OCI-LY1 (cell line): ENCODE measurements at regions not wholly inside any gene's neighbourhood (a gene's known extent, or its start where the extent isn't known, plus 50 kb on each side); places are given as distances from the start of the nearest gene placed in this dataset.

Source experiments
- H2AFZ ChIP-seq: fragments of 200-600 bp; sonication (generic), shearing (Covaris generic); 2 replicates; pipeline ENCODE4 v1.6.0; 2014; ENCODE audit warnings: antibody characterized with exemption, mild to moderate bottlenecking, low read length
- H3F3A ChIP-seq: fragments of 200-600 bp; sonication (generic), shearing (Covaris generic); 2 replicates; pipeline ENCODE4 v1.6.0; 2014; ENCODE audit warnings: mild to moderate bottlenecking, antibody characterized with exemption, low read length, moderate library complexity; ENCODE audit not compliant: insufficient read depth
- H3K27ac ChIP-seq: fragments of 200-600 bp; sonication (generic); 2 replicates; pipeline ENCODE4 v1.5.1; 2014; ENCODE audit warnings: low read length, mixed run types, mild to moderate bottlenecking, low read depth; ENCODE audit not compliant: poor library complexity, severe bottlenecking
- H3K27me3 ChIP-seq: fragments of 200-600 bp; sonication (generic); 2 replicates; pipeline ENCODE4 v1.6.0; 2014; ENCODE audit warnings: antibody characterized with exemption, mild to moderate bottlenecking, low read length, moderate library complexity; ENCODE audit not compliant: insufficient read depth
- H3K36me3 ChIP-seq: fragments of 200-600 bp; sonication (generic); 2 replicates; pipeline ENCODE4 v1.6.1; 2014; ENCODE audit warnings: mild to moderate bottlenecking, antibody characterized with exemption, low read length, moderate library complexity, mixed read lengths; ENCODE audit not compliant: insufficient read depth
- H3K4me1 ChIP-seq: fragments of 200-600 bp; sonication (generic); 2 replicates; pipeline ENCODE4 v1.5.1; 2014; ENCODE audit warnings: mild to moderate bottlenecking, low read length, moderate library complexity; ENCODE audit not compliant: insufficient read depth, severe bottlenecking
- H3K4me2 ChIP-seq: fragments of 200-600 bp; sonication (generic), shearing (Covaris generic); 2 replicates; pipeline ENCODE4 v1.6.1; 2014; ENCODE audit warnings: low read length
- H3K4me3 ChIP-seq: fragments of 200-600 bp; sonication (generic); 2 replicates; pipeline ENCODE4 v1.5.1; 2014; ENCODE audit warnings: low read length, low read depth, mild to moderate bottlenecking, mixed read lengths; ENCODE audit not compliant: poor library complexity, severe bottlenecking
- H3K79me2 ChIP-seq: fragments of 200-600 bp; shearing (Covaris generic); 2 replicates; pipeline ENCODE4 v1.6.1; 2016; ENCODE audit warnings: mixed run types, low read length, mixed read lengths; ENCODE audit not compliant: insufficient read depth
- H3K9ac ChIP-seq: fragments of 200-600 bp; sonication (generic), shearing (Covaris generic); 2 replicates; pipeline ENCODE4 v1.6.1; 2014; ENCODE audit warnings: mild to moderate bottlenecking, low read length, mixed read lengths
- H3K9me2 ChIP-seq: fragments of 200-600 bp; sonication (generic), shearing (Covaris generic); 2 replicates; pipeline ENCODE4 v1.6.1; 2014; ENCODE audit warnings: low read depth, mild to moderate bottlenecking, low read length, mixed read lengths
- H3K9me3 ChIP-seq: fragments of 200-600 bp; shearing (Covaris generic); 2 replicates; pipeline ENCODE4 v1.6.1; 2014; ENCODE audit warnings: low read length, mixed read lengths
- H4K20me1 ChIP-seq: fragments of 200-600 bp; sonication (generic), shearing (Covaris generic); 2 replicates; pipeline ENCODE4 v1.6.0; 2016; ENCODE audit warnings: mild to moderate bottlenecking, low read length; ENCODE audit not compliant: insufficient read depth
- CTCF ChIP-seq: fragments of 200-600 bp; sonication (generic), shearing (Covaris generic); IDR thresholded peaks from 2 replicates; pipeline ENCODE4 v1.5.1; 2017; ENCODE audit warnings: mild to moderate bottlenecking, antibody characterized with exemption, low read length, moderate library complexity, mixed read lengths
- EZH2 ChIP-seq: fragments of 200-600 bp; sonication (generic), shearing (Covaris generic); IDR thresholded peaks from 2 replicates; pipeline ENCODE4 v1.8.0; 2017; ENCODE audit warnings: borderline replicate concordance, mixed run types, mild to moderate bottlenecking, antibody characterized with exemption, low read length, moderate library complexity, mixed read lengths

- Histone ChIP-seq H3K4me2 (no peak overlapping the region), H3K9me3 (no peaks in the 10 kb centered on the region), H3K4me1 (no peaks in the 10 kb centered on the region), H3K27me3 (no peaks in the 10 kb centered on the region), H3K27ac (no peak overlapping the region), H3K79me2 (no peaks in the 10 kb centered on the region), H4K20me1 (no peaks in the 10 kb centered on the region), H3F3A (no peaks in the 10 kb centered on the region), H3K36me3 (no peaks in the 10 kb centered on the region), H3K4me3 (no peak overlapping the region), H3K9ac (no peak overlapping the region), H2AFZ (no peak overlapping the region), H3K9me2 (no peaks in the 10 kb centered on the region)
- TF ChIP-seq EZH2: no peak
- TF ChIP-seq CTCF: no peak
Measured at GRCh38 chr2:780002-780401, 102.8 kb upstream of the TMEM18 start.

DNA sequence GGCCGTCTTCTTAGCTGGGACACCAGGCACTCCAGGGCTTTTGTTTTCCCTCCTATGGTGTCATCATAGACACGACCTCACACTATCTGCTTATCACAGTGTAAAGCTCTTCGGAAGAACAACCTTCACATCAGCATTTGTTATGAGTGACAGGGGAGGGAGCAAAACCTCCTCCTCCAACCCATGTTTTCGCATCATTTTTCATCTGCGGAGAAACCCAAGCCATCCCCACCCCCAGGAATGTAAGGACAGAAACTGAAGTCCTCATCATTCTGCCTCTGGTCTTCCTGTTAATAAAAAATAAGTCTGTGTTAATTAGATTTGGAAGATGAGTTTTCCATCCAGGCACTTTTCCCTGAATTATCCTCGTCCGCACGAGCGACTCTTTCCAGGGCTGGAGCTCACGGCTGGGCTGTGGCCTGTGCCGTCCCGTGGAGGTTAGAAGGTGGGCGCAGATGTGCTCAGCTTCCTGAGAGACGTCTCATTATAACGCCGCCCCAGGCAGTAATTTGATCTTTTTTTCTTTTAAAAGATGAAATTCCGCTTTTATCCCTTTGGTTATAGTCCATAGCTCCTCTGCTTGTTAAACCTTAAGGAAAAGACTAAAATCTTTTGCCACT lies 101.6 kb upstream of the TMEM18 start:
- no peak overlapping the region for H3K4me3 ChIP-seq
- no peaks in the 10 kb centered on the region for H3K4me1 ChIP-seq
- no peak overlapping the region for H3K27ac ChIP-seq
- no peaks in the 10 kb centered on the region for H3F3A ChIP-seq
- no peaks in the 10 kb centered on the region for H3K9me2 ChIP-seq
- no peak overlapping the region for H3K4me2 ChIP-seq
- no peak for TF ChIP-seq EZH2
- no peak for TF ChIP-seq CTCF
- no peaks in the 10 kb centered on the region for H3K9me3 ChIP-seq
- no peaks in the 10 kb centered on the region for H3K27me3 ChIP-seq
- no peaks in the 10 kb centered on the region for H4K20me1 ChIP-seq
- no peak overlapping the region for H2AFZ ChIP-seq
- H3K79me2 ChIP-seq: no peaks in the 10 kb centered on the region
- H3K36me3 ChIP-seq: no peaks in the 10 kb centered on the region
- H3K9ac ChIP-seq: no peak overlapping the region

GRCh38 chr2:777546-777945 lies 100.3 kb upstream of the TMEM18 start:
- no peaks in the 10 kb centered on the region for H3K79me2 ChIP-seq
- no peaks in the 10 kb centered on the region for H3K27me3 ChIP-seq
- no peak overlapping the region for H2AFZ ChIP-seq
- H3K4me1 ChIP-seq: no peaks in the 10 kb centered on the region
- no peaks in the 10 kb centered on the region for H3K9me2 ChIP-seq
- H3K4me2 ChIP-seq: no peak overlapping the region
- no peaks in the 10 kb centered on the region for H3F3A ChIP-seq
- no peak overlapping the region for H3K4me3 ChIP-seq
- no peak overlapping the region for H3K27ac ChIP-seq
- no peaks in the 10 kb centered on the region for H3K36me3 ChIP-seq
- H3K9ac ChIP-seq: no peak overlapping the region
- H3K9me3 ChIP-seq: no peaks in the 10 kb centered on the region
- TF ChIP-seq EZH2 (no peak), CTCF (no peak)
- no peaks in the 10 kb centered on the region for H4K20me1 ChIP-seq
